GM21619 (cell line): ENCODE measurements at regions not wholly inside any gene's neighbourhood (a gene's known extent, or its start where the extent isn't known, plus 50 kb on each side); places are given as distances from the start of the nearest gene placed in this dataset.
"Not testable (repeated sequence)": the region's sequence is repeated elsewhere in the genome, so short reads cannot be mapped to it uniquely, and the experiment has no call there.

Experiments used
- ATAC-seq: cut with Tn5 transposase; IDR thresholded peaks from one replicate; pipeline ENCODE4 v1.9.1; 2021; ENCODE audit not compliant: unreplicated experiment

DNA sequence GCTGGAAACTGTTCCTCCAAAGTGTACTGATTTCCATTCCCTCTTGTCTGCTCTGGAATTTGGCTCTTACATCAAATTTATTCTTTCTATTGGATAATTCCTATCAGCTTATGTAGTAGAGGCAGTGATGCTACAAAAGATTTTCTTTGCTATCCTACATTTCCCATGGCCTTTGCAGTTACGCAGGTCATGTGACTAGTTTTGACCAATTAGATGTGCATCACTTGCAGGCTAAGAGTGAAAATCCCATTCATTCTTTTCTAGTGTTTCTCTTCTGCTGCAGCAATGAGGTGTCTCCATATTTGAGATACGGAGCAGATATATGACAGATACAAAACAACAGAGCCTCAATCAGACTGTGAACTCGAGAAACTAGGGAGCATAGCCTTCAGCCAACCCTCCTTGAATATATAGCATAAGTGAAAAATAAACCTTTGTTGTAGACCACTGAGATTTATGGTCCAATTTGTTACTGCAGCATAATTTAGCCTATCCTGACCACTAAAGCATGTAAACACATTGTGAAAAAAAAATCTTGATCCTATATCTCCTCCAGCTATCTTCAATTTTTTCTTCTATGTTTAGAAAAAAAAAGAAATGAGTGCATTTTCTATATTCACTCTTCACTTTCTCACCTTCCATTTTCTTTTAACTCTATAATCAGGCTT, 102.0 kb downstream of the HNMT start:
- no peak for ATAC-seq

DNA sequence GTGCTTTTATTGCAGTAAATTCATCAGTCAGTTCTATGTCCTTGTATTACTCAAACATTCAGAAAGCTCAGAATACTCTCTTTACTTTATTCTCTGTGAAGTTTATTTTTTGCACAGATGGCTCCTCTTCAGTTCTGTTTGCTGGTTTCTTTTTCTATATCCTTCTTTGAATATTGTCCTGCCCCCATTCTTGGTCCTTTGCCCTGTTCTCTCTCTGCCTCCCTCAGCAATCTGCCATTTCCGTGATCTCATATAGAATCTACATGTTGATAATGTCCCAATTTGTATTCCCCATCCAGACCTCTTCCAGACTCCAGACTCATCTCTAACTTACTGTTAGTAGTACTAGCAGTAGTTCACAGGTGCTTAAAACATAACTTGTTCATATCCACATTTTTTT, 102.6 kb downstream of the HNMT start:
- ATAC-seq = no peak

DNA sequence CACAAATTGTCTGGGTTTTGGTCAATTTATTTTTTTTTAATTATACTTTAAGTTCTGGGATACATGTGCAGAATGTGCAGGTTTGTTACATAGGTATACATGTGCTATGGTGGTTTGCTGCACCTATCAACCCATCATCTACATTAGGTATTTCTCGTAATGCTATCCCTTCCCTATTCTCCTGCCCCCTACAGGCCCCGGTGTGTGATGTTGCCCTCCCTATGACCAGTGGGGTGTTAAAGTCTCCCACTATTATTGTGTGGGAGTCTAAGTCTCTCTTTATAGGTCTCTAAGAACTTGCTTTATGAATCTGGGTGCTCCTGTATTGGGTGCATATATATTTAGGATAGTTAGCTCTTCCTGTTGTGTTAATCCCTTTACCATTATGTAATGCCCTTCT, 104.4 kb downstream of the HNMT start:
- not testable (repeated sequence) for ATAC-seq

DNA sequence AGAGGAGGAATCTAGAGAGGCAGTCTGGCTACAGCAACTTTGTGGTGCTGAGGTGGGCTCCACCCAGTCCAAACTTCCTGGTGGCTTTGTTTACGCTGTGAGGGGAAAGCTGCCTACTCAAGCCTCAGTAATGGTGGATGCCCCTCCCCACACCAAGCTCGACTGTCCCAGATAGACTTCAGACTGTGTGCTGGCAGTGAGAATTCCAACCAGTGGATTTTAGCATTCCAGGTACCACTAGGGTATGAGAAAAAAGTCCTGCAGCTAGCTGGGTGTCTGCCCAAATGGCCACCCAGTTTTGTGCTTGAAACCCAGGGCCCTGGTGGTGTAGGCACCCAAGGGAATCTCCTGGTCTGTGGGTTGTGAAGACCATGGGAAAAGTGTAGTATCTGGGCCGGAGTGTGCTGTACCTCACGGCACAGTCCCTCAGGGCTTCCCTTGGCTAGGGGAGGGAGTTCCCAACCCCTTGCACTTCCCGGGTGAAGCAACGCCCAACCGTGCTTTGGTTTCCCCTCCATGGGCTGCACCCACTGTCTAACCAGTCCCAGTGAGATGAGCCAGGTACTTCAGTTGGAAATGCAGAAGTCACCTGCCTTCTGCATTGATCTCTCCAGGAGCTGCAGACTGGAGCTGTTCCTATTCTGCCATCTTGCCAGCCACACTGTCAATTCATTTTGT, 106.9 kb downstream of the HNMT start:
- ATAC-seq = not testable (repeated sequence)

DNA sequence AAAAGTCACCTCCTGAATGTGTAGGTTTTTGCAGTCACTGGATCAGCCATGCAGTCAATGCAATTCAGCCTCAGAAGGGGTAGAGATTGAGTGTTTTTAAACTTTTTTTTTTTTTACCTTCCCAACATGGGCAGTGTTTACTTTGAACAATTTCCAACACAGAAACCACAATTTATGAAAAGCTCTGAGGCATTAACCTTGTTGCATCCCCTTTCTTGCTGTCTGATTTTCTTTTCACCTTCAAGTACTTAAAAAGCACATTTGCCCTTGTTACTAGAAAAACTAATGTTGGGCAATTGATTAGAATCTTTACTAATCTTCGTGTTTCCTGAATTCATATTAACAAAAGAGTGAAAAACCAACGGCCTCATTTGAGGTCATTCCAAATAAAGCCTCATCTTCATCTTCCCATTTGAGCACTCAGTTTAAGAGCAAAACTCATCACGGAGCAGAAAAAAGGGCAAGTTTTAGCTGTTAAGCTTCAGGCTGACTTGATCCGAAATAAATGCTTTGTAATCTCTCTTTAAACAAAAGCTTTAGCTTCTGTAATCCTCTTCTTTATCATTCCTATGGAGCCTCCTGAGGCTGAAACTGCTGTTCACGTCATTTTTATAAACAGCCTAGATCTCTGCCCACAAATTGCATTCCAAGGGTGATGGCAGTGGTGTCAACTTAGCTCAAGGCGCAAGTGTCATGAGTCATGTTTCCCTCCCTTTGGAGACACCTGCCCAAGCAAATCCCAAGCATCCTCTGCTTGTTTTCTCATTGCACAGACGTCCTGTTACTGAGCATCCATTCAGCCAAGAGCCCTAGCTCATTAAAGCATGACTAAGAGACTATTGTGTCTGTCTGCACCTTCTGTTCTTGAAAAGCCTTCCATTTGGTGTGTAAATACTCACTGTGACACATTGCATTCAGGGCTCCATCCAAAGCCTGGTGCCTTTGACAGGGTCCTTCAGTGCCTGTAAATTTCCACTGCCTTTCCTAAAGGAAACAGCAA, 107.7 kb downstream of the HNMT start:
- no peak for ATAC-seq

DNA sequence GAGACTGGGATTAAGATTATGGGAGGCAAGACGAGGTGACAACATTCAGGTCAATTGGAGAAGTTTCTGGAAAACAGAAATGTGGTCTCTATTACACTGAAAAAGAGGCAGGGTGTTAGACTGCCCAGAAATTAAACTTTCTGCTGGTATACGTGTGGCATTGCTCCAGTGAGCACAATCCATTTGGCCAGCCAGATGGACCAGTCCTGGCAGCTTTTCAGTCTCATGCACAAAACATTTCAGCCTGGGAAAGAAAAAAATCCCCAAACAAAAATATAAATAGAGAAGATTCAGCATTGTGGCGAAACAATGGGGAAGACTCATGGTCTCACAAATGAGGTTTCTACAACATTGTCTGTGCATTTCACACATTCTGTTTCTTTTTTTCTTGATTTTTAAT, 113.9 kb downstream of the HNMT start:
- ATAC-seq = no peak

DNA sequence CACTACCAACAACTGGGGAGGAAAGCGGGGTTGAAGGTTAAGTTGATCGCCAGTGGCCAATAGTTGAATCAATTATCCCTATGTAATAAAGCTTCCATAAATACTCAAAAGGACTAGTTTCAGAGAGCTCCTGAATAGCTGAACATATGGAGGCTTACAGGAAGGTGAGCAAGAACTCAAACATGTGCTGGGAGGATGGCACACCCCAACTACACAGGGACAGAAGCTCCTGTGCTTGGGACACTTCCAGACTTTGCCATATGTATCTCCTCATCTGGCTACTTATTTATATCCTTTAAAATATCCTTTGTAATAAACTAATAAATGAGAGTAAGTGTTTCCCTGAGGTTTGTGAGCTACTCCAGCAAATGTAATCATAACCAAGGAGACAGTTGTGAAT, 115.7 kb downstream of the HNMT start:
- no peak for ATAC-seq

DNA sequence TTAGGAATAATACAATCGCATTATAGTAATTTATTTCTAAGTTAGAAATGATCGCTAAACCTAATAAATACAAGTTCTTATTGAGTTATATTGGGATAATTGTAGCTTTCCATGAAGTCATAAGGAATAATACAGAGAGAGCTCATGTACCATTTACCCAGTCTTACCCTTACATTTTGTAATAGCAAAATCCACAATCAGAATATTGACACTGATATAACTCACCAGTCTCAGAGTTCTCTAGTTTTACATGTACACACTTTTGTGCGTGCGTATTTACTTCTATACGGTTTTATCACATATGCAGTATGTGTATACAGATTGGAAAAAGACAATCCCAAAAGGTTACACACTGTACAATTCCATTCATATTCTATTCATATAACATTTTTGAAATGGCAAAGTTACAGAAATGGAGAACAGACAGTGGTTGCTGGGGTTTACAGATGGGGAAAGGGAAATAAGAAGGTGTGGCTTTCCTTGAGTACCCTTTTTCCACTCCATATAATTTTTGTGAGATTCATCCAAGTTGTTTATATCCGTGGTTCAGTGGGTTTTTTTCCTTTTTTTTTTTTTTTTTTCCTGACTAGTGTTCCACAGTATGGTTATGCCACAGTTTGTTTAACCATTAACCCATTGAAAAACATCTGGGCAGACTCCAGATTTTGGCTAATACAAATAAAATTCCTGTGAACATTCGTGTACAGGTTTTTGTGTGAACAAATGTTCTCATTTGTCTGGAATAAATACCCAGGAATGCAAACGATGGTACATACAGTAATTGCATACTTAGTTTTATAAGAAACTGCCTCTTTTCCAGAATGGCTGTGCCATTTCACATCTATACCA, 117.2 kb downstream of the HNMT start:
- ATAC-seq = no peak

DNA sequence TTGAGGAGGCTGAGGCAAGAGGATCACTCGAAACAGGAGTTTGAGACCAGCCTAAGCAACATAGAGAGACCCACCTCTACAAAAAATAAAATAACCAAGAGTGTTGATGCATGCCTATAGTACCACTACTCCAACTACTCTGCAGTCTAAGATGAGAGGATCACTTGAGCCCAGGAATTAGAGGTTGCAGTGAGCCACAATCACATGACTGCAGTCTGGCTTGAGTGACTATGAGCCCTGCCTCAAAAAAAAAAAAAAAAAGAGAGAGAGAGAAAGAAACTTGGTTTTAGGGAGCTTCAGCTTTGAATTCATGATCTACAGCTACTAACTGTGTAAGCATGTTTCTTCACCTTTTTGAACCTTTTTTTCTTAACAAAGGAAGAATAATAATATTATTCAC, 119.9 kb downstream of the HNMT start:
- no peak for ATAC-seq

DNA sequence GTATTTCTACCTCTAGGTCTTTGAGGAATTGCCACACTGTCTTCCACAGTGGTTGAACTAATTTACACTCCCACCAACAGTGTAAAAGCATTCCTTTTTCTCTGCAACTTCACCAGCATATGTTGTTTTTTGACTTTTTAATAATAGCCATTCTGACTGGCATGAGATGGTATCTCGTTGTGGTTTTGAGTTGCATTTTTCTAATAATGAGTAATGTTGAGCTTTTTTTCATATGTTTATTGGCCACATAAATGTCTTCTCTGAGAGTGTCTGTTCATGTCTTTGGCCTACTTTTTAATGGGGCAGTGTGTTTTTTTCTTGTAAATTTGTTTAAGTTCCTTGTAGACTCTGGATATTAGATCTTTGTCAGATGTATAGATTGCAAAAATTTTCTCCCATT, 121.2 kb downstream of the HNMT start:
- ATAC-seq = not testable (repeated sequence)

DNA sequence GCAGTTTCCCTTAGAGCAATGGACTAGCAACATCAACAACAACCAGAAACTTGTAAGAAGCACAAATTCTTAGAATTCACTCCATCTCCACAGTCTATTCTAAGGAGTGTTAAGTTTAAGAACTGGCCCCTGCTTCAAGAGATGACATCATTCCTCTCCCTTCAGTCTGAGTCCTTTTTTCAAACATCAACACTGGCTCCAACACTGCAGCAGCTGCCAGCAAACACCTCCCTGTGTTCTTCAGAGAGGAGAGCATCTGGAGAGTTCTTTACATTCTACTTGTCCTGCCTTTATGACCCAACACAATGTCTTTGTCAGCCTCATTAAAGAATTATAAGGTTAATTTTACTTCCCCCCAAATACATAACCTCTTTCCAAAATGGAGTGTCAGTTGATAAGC, 122.3 kb downstream of the HNMT start:
- ATAC-seq = no peak

DNA sequence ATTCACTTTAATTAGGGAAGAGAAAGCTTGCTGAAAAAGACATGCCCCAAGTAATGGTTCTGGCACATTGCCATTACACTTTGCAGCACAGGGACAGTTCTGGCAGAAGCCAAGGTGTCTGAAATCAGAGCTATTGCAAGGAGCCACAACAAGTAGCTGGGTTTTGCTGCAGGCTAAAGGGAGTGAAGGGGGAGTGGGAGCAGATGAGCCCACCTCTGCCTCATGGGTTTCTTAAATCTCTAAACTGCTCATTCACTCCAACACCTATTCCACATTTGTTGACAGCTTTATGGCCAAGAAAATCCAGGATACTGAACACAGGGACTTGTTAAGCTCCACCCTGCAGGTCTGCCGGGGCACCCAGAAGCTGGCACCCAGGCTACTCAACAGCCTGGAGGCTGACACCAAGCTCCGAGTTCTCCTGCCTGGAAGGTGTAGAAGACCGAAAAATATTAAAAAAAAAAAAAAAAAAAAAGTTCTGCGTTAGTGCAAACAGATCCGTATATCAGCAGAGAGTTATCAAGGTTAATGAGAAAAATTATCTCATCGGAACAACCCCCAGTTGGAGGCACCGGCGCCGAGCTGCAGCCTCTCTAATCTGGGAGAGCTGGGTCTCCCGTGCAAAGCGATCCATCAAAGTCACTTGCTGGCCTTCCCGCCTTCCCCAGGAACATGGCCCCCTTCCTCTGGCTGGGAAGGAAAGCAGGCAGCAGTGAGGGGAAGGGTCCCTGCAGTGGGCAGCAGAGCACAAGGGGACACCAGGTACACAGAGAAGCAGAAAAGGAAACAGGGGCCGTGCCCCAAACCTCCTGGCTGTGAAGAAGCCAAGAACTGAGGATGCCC, 123.7 kb downstream of the HNMT start:
- no peak for ATAC-seq

DNA sequence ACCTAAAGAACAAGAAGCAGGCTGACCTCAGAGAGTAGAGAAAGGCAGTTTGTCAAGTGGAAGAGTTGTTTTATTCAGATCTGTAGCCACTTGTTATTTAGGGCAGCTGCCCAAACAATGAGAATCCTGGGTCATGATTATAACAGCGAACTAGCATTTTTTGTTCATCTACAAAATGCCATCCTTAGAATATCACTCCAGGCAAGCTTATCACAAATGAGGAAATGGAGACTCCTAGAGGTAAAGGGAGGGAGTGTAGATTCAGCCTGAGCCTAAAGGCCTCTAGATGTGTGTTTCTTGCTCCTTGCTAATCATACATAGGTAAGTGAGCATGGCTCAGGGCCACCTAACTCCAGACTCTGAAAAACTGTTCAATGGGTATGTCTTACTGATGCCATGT, 126.1 kb downstream of the HNMT start:
- ATAC-seq = peak; percentile 78

DNA sequence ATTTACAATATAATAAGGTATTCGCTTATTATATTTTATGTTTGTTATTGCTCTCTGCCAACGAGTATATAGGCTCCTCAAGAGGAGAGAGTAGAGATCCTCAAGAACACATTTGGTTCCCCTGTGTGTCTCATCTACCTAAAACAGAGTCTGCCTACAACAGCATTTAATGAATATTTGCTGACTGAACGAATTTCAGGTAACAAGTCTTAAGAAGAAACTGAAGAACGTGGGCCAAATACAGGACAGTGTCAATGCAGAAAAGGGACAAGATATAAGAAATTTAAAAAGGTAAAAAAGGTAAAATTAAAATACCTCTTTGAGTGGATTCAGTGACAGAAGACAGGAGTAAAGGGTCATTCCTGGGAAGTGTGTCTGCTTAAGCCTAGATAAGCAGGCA, 129.2 kb downstream of the HNMT start:
- ATAC-seq = no peak

DNA sequence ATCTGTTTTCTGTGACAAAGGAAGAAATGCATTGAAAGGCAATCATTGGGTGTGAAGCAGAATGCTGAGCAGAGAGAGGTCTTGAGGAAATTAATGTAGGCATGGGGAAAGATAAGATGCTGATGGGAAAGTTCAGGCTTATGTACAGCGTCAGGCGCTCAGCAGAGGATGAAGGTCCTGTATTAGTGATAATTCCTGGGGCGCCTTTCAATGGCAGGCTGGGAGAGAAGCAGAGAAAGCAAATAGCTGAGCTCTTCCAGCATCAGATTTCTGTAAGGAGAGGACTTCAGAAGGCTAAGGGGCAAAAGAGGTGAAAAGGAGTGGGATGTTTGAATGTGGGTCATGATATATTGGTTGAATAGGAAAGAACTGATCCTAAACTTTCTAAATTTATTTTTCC, 129.8 kb downstream of the HNMT start:
- no peak for ATAC-seq

DNA sequence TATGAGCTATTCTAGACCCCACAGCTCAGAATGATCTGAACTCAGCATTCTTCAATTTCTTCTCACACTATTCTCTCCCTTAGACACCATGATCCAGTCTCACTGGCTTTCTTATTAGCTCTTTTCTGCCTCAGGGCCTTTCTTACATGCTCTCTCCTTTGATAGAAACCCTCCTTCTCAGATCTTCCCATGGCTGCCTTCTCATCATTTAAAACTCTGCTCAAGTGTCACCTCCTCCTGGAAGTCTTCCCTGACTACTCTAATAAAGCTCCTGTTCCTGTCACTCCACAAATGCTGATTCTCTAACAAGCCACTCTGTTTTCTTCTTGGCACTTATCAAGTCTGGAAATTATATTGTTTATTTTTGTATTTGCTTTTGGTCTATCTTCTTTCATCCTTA, 131.1 kb downstream of the HNMT start:
- ATAC-seq = no peak

DNA sequence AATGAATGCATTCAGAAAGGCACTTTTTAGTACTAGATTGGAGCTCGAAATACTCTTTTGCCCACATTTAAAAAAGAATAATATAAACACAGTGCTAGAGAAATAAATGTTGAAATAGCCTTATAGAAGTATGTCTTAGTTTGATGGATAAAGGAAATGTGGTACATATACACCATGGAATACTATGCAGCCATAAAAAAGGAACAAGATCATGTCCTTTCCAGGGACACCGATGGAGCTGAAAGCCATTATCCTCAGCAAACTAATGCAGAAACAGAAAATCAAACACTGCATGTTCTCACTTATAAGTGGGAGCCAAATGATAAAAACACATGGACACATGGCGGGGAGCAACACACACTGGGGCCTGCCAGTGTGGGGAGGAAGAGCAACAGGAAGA, 135.0 kb downstream of the HNMT start:
- not testable (repeated sequence) for ATAC-seq

DNA sequence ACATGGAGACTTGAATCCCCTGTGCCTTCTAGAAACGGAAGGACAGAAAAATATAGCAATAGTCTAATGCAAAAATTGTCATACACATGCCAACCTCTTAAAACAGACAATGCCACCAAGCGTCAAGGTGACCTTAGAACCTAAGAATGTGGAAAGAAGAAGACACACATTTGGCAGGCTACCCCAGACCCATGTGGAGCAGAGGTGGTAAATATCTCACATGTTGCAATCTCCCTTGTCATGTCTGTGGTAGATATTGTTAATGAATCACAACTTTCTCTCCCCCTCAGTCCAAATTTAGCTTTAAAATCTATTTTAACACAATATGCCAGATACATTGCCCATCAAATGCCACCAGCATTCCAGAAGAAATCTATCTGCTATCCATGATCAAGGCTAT, 137.4 kb downstream of the HNMT start:
- ATAC-seq = no peak

DNA sequence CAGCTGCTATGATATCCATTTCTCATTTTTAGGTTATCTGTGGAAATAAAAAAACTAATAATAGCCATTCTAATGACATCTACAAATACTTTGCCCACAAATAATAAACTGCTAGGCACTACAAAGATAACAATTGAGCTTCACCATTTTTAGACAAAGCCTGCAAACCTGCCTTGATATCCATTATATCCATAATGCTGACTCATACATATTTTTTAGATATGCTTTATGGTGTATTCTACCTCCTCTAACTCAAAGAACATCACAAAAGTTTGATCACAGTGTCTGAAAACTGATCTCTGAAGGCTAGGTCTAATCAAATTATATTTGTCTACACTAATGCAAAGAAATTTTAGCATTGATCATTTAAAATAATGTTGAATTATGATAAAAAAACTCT, 138.4 kb downstream of the HNMT start:
- ATAC-seq = no peak

DNA sequence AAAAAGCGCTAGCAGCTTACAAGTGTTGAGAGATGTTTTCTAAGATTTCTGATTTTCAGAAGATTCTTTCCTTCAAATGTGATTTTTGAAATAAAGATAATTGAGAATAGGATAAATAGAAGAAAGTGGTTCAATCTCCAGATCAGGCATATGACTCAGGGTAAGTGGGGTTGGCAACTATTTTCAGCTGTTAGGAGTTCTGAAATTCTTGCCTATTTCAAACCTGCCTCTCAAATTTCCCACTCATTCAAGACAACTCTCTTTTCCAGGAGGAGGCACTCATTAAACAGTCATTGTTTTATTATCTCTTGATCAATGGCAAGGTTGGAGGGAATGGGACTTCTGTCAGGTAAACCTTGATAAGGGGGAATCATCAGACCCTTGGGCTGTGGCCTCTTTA, 138.9 kb downstream of the HNMT start:
- no peak for ATAC-seq
